ENCODE measurements at regions not wholly inside any gene's neighbourhood (a gene's known extent, or its start where the extent isn't known, plus 50 kb on each side); places are given as distances from the start of the nearest gene placed in this dataset.

DNA sequence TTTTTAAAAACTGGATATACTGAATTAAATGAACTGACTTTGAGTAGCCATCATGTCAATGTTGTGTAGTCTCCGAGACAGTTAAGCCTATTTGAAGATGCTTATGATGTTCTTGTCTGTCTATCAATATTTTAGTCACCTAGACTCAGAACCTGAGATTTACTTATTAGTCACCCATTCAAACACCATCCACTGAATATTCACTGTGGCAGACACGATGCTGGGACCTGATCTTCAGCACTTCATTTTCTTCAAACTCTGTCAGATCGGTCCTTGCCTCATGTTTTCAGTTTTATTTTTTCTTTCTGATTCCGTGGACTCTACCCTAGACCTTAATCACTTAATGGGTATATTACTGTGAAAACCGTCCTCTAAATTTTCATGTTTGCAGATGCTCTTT is 123.7 kb upstream of the MCHR2 start:
- H3K27me3 Mint-ChIP-seq (ENCODE audit: low read depth): peaks cover 13% of the 10 kb centered on the region
- CTCF ChIA-PET: interaction anchor here (1.2 to 1.6 kb wide), 4 partner anchors 135 to 603 kb away, joined by 3 to 4 read pairs (median 4); no protein-coding TSS in a partner anchor
- H3K27ac Mint-ChIP-seq: no peak overlapping the region
- H3K4me3 Mint-ChIP-seq: no peak overlapping the region
- H3K9me3 Mint-ChIP-seq (ENCODE audit: insufficient read depth): no peaks in the 10 kb centered on the region
- no peak for DNase-seq
- no peaks in the 10 kb centered on the region for H3K4me1 Mint-ChIP-seq (ENCODE audit: low read depth)
- ATAC-seq: no peak
- H3K36me3 Mint-ChIP-seq (ENCODE audit: low read depth): no peaks in the 10 kb centered on the region
- POLR2A ChIA-PET: interaction anchor here (0.6 kb wide), 1 partner anchor 436 kb away, joined by 4 read pairs; no protein-coding TSS in a partner anchor

DNA sequence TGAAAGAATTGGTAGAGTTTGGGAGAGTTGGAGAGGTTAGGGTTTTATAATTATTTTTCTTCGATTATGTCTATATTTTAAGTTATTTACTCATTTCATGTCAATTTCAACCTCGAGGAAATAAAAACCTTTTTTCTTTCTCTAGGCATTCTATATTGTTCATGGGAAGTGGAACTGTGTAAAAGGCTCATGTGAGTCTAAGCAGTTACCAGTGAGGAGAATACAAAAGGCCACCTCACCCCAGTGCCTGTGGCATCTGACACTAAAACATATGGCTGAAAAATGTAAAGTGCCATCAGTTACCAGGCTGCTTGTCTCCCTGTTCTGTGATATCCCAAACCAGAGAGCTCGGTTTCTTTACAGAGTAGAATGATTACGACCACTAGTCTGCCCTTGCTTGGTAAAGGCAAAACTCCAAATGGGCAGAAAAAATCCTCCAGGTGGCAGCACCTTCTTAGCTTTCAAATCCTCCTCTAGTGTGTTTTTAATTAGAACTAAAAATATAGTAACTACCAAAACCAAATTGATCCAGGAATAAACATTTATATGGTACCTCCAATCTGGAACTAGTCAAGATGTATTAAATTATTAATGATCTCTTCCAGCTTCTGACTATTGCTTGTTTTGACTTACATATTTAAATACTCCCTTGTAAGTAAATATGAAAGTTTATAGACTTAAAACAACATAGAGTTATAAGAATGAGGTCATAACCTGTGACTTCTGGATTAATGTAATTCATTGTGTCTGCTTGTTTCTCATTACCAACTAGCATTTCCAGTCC is 122.6 kb upstream of the MCHR2 start:
- Mint-ChIP-seq H3K36me3 (ENCODE audit: low read depth) (no peaks in the 10 kb centered on the region), H3K27ac (no peak overlapping the region), H3K27me3 (ENCODE audit: low read depth) (peaks cover 10% of the 10 kb centered on the region), H3K4me1 (ENCODE audit: low read depth) (no peaks in the 10 kb centered on the region), H3K9me3 (ENCODE audit: insufficient read depth) (no peaks in the 10 kb centered on the region), H3K4me3 (no peak overlapping the region)
- POLR2A ChIA-PET: no interaction called here
- ATAC-seq: no peak
- CTCF ChIA-PET: interaction anchor here (0.7 to 1.6 kb wide), 11 partner anchors 10 to 604 kb away, joined by 3 to 5 read pairs (median 3); no protein-coding TSS in a partner anchor
- peak; percentile 43 for DNase-seq

GRCh38 chr6:100115407-100116101 is 121.5 kb upstream of the MCHR2 start:
- no peak for ATAC-seq
- Mint-ChIP-seq H3K4me1 (ENCODE audit: low read depth) (no peaks in the 10 kb centered on the region), H3K27ac (no peak overlapping the region), H3K4me3 (no peak overlapping the region), H3K27me3 (ENCODE audit: low read depth) (peaks cover 10% of the 10 kb centered on the region), H3K9me3 (ENCODE audit: insufficient read depth) (no peaks in the 10 kb centered on the region), H3K36me3 (ENCODE audit: low read depth) (no peaks in the 10 kb centered on the region)
- CTCF ChIA-PET: interaction anchor here (1.0 to 1.9 kb wide), 3 partner anchors 113 to 367 kb away, joined by 3 to 5 read pairs (median 3); no protein-coding TSS in a partner anchor
- POLR2A ChIA-PET: no interaction called here
- DNase-seq: no peak

- no peaks in the 10 kb centered on the region for H3K4me1 Mint-ChIP-seq (ENCODE audit: low read depth)
- no peaks in the 10 kb centered on the region for H3K36me3 Mint-ChIP-seq (ENCODE audit: low read depth)
- no peak overlapping the region for H3K4me3 Mint-ChIP-seq
- DNase-seq (no peak), ATAC-seq (no peak)
- no peak overlapping the region for H3K27ac Mint-ChIP-seq
- CTCF ChIA-PET: no interaction called here
- no peaks in the 10 kb centered on the region for H3K9me3 Mint-ChIP-seq (ENCODE audit: insufficient read depth)
- POLR2A ChIA-PET: no interaction called here
- H3K27me3 Mint-ChIP-seq (ENCODE audit: low read depth): peaks cover 10% of the 10 kb centered on the region
Observed at GRCh38 chr6:100112855-100113508, 119.0 kb upstream of the MCHR2 start.

GRCh38 chr6:100105919-100106529 is 112.0 kb upstream of the MCHR2 start:
- Mint-ChIP-seq H3K4me3 (no peak overlapping the region), H3K4me1 (ENCODE audit: low read depth) (no peaks in the 10 kb centered on the region), H3K27ac (no peak overlapping the region), H3K36me3 (ENCODE audit: low read depth) (no peaks in the 10 kb centered on the region), H3K27me3 (ENCODE audit: low read depth) (peaks cover 10% of the 10 kb centered on the region), H3K9me3 (ENCODE audit: insufficient read depth) (no peaks in the 10 kb centered on the region)
- DNase-seq (no peak), ATAC-seq (no peak)
- CTCF ChIA-PET: interaction anchor here (1.3 kb wide), 1 partner anchor 11 kb away, joined by 4 read pairs; no protein-coding TSS in a partner anchor
- POLR2A ChIA-PET: no interaction called here

DNA sequence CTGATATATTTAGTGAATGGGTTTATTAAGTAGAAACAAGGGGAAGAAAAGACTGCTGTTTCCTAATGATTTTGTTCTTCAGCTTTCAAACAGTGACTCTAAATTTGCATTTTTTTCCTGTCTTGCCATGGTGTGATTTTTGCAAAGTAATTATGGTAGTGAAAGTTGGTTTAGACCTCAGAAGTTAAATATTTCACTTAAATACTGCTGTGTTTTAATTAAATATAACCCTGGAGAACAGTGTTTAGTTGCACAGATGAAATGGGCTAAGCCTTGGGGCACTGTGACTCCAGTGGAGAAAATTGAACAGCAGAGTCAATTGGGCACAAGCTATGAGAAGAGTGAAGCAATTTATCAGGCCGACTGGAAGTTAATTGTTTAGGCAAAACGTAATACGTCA is 111.1 kb upstream of the MCHR2 start:
- CTCF ChIA-PET: no interaction called here
- Mint-ChIP-seq H3K4me3 (no peak overlapping the region), H3K4me1 (ENCODE audit: low read depth) (no peaks in the 10 kb centered on the region), H3K36me3 (ENCODE audit: low read depth) (no peaks in the 10 kb centered on the region), H3K9me3 (ENCODE audit: insufficient read depth) (no peaks in the 10 kb centered on the region), H3K27me3 (ENCODE audit: low read depth) (peaks cover 10% of the 10 kb centered on the region), H3K27ac (no peak overlapping the region)
- POLR2A ChIA-PET: no interaction called here
- ATAC-seq (no peak), DNase-seq (no peak)

DNA sequence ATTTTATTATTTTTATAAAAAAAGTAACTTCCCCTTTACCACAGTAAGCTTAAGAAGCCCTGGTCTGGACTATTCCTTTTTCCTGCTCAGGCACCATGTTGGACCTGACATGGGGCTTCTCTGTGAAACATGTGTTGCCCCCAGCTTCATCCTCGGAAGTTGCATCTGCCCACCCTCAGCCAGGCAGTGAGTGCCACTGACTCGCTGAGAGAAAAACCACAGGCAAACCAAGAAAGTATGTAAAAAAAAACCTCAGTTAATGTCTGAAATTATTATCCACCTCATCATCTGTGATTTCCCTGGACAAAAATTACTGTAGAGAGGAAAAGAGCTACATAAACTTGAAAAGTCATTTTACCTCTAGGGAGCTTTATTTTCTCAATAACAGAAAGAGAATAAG is 109.9 kb upstream of the MCHR2 start:
- ATAC-seq: no peak
- no peaks in the 10 kb centered on the region for H3K9me3 Mint-ChIP-seq (ENCODE audit: insufficient read depth)
- CTCF ChIA-PET: interaction anchor here (0.8 to 1.6 kb wide), 3 partner anchors 99 to 561 kb away, joined by 4 to 6 read pairs (median 4); no protein-coding TSS in a partner anchor
- H3K4me1 Mint-ChIP-seq (ENCODE audit: low read depth): no peaks in the 10 kb centered on the region
- POLR2A ChIA-PET: no interaction called here
- H3K27ac Mint-ChIP-seq: no peak overlapping the region
- H3K27me3 Mint-ChIP-seq (ENCODE audit: low read depth): peaks cover 10% of the 10 kb centered on the region
- H3K4me3 Mint-ChIP-seq: no peak overlapping the region
- DNase-seq: no peak
- no peaks in the 10 kb centered on the region for H3K36me3 Mint-ChIP-seq (ENCODE audit: low read depth)

DNA sequence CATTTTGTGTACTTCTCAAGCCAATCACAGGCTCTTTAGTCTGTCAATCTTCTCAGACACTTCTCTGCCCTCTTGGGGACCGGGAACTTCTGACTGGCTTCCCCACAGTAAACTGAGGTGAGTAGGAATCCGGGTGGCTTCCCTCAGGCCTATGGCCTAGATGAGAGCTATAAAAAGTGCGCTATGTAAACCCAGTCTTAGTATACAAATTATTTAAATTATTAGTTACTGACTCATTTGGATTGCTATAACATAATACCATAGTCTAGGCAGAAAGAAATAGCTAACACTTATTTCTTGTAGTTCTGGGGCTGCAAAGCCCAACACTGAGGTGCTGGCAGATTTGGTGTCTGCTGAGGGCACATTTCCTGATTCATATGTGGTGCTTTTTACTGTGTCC is 109.2 kb upstream of the MCHR2 start:
- H3K9me3 Mint-ChIP-seq (ENCODE audit: insufficient read depth): no peaks in the 10 kb centered on the region
- ATAC-seq (no peak), DNase-seq (no peak)
- H3K4me3 Mint-ChIP-seq: no peak overlapping the region
- no peaks in the 10 kb centered on the region for H3K4me1 Mint-ChIP-seq (ENCODE audit: low read depth)
- ChIA-PET CTCF (interaction anchor here (1.3 to 1.6 kb wide), 2 partner anchors 236 to 561 kb away, joined by 4 to 6 read pairs; no protein-coding TSS in a partner anchor), POLR2A (no interaction called here)
- no peak overlapping the region for H3K27ac Mint-ChIP-seq
- H3K27me3 Mint-ChIP-seq (ENCODE audit: low read depth): peaks cover 10% of the 10 kb centered on the region
- H3K36me3 Mint-ChIP-seq (ENCODE audit: low read depth): no peaks in the 10 kb centered on the region

- DNase-seq: no peak
- CTCF ChIA-PET: interaction anchor here (1.9 to 6.5 kb wide), 3 partner anchors 10 to 233 kb away, joined by 10 to 47 read pairs (median 14); no protein-coding TSS in a partner anchor
- Mint-ChIP-seq H3K27me3 (ENCODE audit: low read depth) (peaks cover 8% of the 10 kb centered on the region), H3K4me1 (ENCODE audit: low read depth) (no peaks in the 10 kb centered on the region), H3K9me3 (ENCODE audit: insufficient read depth) (no peaks in the 10 kb centered on the region), H3K4me3 (no peak overlapping the region), H3K36me3 (ENCODE audit: low read depth) (no peaks in the 10 kb centered on the region), H3K27ac (no peak overlapping the region)
- POLR2A ChIA-PET: no interaction called here
- ATAC-seq: no peak
Observed at GRCh38 chr6:100101644-100102043, 107.6 kb upstream of the MCHR2 start.

GRCh38 chr6:100100776-100101175 is 106.8 kb upstream of the MCHR2 start:
- Mint-ChIP-seq H3K9me3 (ENCODE audit: insufficient read depth) (no peaks in the 10 kb centered on the region), H3K27me3 (ENCODE audit: low read depth) (peaks cover 3% of the 10 kb centered on the region), H3K4me1 (ENCODE audit: low read depth) (no peaks in the 10 kb centered on the region), H3K4me3 (no peak overlapping the region), H3K27ac (no peak overlapping the region), H3K36me3 (ENCODE audit: low read depth) (no peaks in the 10 kb centered on the region)
- DNase-seq (no peak), ATAC-seq (no peak)
- CTCF ChIA-PET: interaction anchor here (1.9 to 6.5 kb wide), 3 partner anchors 11 to 233 kb away, joined by 10 to 47 read pairs (median 14); no protein-coding TSS in a partner anchor
- POLR2A ChIA-PET: no interaction called here

DNA sequence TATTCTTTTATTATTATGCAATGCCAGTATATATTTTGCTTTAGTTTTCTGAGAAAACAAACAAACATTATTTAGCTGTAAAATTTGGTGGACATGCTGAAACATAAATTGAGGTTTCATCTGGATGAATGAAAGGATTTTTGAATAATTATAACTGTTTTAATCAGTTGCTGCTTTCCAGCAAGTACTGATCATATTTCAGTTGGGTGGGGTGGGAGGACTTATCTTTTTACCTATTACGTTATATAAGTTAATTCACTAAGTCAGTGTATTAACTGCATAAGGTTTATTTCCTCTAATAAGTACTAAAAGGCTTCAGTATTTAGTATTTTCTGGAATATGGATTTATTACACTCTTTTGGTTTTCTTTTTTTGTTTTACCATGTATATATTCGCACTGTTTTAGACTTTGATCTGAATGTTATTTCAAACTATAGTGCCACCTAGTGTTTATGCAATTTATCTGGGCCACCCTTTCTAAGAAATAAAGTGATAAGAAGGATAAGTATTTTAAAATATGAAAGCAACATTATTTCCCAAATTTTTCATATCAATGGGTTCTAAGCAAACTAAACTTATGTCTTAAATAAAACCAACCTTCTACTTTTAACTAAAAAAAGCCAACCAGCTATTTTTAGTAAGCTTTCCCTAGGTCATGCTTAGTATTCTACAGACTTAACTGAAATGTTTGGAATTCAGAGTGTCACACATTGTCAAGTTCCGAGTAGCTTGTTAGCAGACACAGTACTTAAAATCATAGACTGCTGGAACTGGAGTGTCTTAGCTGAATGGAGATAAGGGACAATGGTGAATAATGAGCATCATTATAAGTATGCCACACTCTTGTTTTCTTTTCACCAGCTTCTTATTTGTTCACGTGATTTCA is 105.4 kb upstream of the MCHR2 start:
- ChIA-PET CTCF (interaction anchor here (0.7 to 6.5 kb wide), 8 partner anchors 12 to 231 kb away, joined by 3 to 47 read pairs (median 4); no protein-coding TSS in a partner anchor), POLR2A (no interaction called here)
- no peaks in the 10 kb centered on the region for H3K9me3 Mint-ChIP-seq (ENCODE audit: insufficient read depth)
- H3K36me3 Mint-ChIP-seq (ENCODE audit: low read depth): no peaks in the 10 kb centered on the region
- no peak overlapping the region for H3K27ac Mint-ChIP-seq
- DNase-seq: no peak
- H3K4me3 Mint-ChIP-seq: no peak overlapping the region
- peaks cover 2% of the 10 kb centered on the region for H3K27me3 Mint-ChIP-seq (ENCODE audit: low read depth)
- no peak for ATAC-seq
- no peaks in the 10 kb centered on the region for H3K4me1 Mint-ChIP-seq (ENCODE audit: low read depth)
